Neutrophil (primary cell): ENCODE measurements at regions not wholly inside any gene's neighbourhood (a gene's known extent, or its start where the extent isn't known, plus 50 kb on each side); places are given as distances from the start of the nearest gene placed in this dataset.

Experiments
- H3K27ac ChIP-seq: fragments of 200-600 bp; sonication (generic); 2 replicates; pipeline ENCODE4 v1.5.1; 2016; ENCODE audit warnings: mild to moderate bottlenecking, moderate library complexity
- H3K27me3 ChIP-seq: fragments of 200-600 bp; sonication (generic); 2 replicates; pipeline ENCODE4 v1.6.0; 2016; ENCODE audit warnings: mild to moderate bottlenecking
- H3K36me3 ChIP-seq: fragments of 200-600 bp; sonication (generic); 2 replicates; pipeline ENCODE4 v1.5.1; 2017
- H3K4me1 ChIP-seq, 2 experiments: fragments of 200-600 bp in 1 of 2; sonication (generic) in 1 of 2; 1 replicate in 1 of 2; 2 replicates in 1 of 2; pipeline versions ENCODE4 v1.5.1 to v1.6.1; 2013 to 2016; ENCODE audit warnings: low read depth in 1 of 2, low read length in 1 of 2, mild to moderate bottlenecking in 1 of 2, moderate library complexity in 1 of 2; ENCODE audit not compliant: control insufficient read depth in 1 of 2, insufficient read depth in 1 of 2
- H3K4me3 ChIP-seq, 2 experiments: fragments of 200-600 bp in 1 of 2; sonication (generic) in 1 of 2; 1 replicate in 1 of 2; 2 replicates in 1 of 2; pipeline ENCODE4 v1.5.1; 2013 to 2016; ENCODE audit warnings: low read depth in 1 of 2, low read length in 1 of 2, mild to moderate bottlenecking in 1 of 2, moderate library complexity in 1 of 2
- H3K9me3 ChIP-seq: fragments of 200-600 bp; sonication (generic); 2 replicates; pipeline ENCODE4 v1.5.1; 2016
- CTCF ChIP-seq: fragments of 200-600 bp; sonication (generic); IDR thresholded peaks from 2 replicates; pipeline ENCODE4 v1.5.1; 2016; ENCODE audit warnings: antibody characterized with exemption

- TF ChIP-seq CTCF = no peak
- H3K9me3 ChIP-seq = no peaks in the 10 kb centered on the region
- no peak overlapping the region for H3K27ac ChIP-seq
- H3K4me3 ChIP-seq = no peak overlapping the region
- H3K4me1 ChIP-seq = no peaks in the 10 kb centered on the region
- no peaks in the 10 kb centered on the region for H3K27me3 ChIP-seq
- no peaks in the 10 kb centered on the region for H3K36me3 ChIP-seq
Observed at GRCh38 chr2:58805126-58805525, 564.0 kb upstream of the FANCL start.

DNA sequence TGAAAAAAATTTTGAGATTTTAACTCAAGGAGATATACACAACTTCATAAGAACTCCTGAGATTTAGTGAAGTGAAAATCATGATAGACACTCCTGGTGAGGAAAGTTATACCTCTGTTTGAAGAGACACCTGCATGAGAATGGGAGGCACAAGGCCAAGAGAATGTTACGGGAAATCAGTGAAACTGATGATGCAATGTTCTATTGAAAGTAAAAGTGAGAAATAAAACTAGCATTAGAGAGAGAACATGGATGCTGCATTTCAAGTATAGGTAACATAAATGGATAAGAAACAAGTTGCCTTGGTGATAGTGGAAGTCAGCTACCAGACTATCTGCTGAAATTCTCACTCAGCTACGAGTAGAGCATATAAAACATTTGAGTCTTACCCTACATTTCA lies 562.1 kb upstream of the FANCL start:
- no peaks in the 10 kb centered on the region for H3K36me3 ChIP-seq
- no peak overlapping the region for H3K4me3 ChIP-seq
- TF ChIP-seq CTCF = no peak
- no peak overlapping the region for H3K27ac ChIP-seq
- H3K4me1 ChIP-seq = no peaks in the 10 kb centered on the region
- no peaks in the 10 kb centered on the region for H3K27me3 ChIP-seq
- H3K9me3 ChIP-seq = no peaks in the 10 kb centered on the region

DNA sequence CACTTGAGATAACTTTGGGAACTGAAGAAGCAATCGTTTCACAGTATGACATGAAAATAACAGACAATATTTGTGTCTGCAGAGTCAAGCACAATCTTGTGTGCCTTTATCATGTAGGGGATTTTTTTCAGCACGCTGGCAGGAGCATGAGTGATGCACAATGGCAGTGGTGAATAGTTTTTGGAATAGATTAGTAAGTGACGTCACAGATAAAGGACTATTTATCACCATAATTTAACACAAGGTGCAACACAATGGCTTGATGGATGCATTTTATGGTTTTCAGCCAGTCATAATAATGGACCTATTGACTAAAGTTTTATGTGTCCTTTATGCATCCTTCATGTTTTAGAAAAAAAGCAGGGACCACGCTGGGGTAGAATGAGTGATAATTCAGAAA lies 559.8 kb upstream of the FANCL start:
- H3K4me3 ChIP-seq = no peak overlapping the region
- no peaks in the 10 kb centered on the region for H3K9me3 ChIP-seq
- no peaks in the 10 kb centered on the region for H3K27me3 ChIP-seq
- no peak for TF ChIP-seq CTCF
- no peaks in the 10 kb centered on the region for H3K4me1 ChIP-seq
- H3K36me3 ChIP-seq = no peaks in the 10 kb centered on the region
- H3K27ac ChIP-seq = no peak overlapping the region

- Histone ChIP-seq H3K4me3 (no peak overlapping the region), H3K9me3 (no peaks in the 10 kb centered on the region), H3K36me3 (no peaks in the 10 kb centered on the region), H3K27ac (no peak overlapping the region), H3K4me1 (no peaks in the 10 kb centered on the region), H3K27me3 (no peaks in the 10 kb centered on the region)
- no peak for TF ChIP-seq CTCF
Observed at GRCh38 chr2:58798676-58799208, 557.6 kb upstream of the FANCL start.

DNA sequence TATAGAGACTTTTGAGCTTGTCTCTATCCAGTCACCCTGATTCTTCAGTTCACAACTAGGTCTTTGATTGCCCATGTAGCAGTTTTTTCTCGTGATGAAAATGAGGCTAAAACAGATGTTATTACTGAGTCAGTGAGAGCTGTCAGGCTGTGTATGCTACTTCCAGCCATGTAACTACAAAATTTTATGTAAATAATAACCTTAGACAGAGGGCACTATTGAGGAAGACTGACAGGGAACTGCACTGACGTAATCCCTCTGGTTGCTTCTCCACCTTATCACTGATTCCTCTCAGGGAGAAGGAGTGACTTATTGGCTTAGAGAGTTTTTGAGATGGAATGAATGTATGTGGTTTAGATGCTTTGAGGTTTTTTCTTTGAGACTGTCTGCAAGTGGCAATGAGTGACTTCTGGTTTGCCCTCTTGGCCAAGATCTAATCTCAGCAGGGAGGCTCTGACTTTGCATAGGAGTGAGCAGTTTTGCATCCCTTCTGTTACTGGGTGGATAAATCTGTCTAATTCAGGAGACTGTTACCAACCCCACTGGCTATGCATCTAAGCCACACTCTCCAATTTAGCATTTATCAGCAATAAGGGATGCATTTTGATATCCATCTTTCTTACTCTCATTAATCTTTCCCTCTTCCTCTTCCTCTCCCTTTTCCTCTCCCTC lies 555.2 kb upstream of the FANCL start:
- Histone ChIP-seq H3K4me3 (no peak overlapping the region), H3K4me1 (no peaks in the 10 kb centered on the region), H3K9me3 (no peaks in the 10 kb centered on the region), H3K27ac (no peak overlapping the region), H3K36me3 (no peaks in the 10 kb centered on the region), H3K27me3 (no peaks in the 10 kb centered on the region)
- TF ChIP-seq CTCF = no peak
